ENCODE measurements at regions not wholly inside any gene's neighbourhood (a gene's known extent, or its start where the extent isn't known, plus 50 kb on each side); places are given as distances from the start of the nearest gene placed in this dataset.

DNA sequence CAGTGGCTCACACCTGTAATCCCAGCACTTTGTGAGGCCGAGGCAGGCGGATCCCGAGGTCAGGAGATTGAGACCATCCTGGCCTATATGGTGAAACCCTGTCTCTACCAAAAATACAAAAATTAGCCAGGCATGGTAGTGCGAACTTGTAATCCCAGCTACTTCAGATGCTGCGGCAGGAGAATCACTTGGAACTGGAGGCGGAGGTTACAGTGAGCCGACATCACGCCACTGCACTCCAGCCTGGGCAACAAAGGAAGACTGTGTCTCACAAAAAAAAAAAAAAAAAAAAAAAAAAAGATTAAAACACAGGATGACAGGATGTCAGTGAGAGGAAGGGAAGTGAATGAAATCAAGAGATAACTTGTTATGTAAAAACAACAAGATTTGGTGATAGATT lies 1158.5 kb downstream of the PCDH9 start:
- WGBS (ENCODE audit: extremely low coverage, insufficient read length, low lambda C conversion rate) = no CpG with 5 or more reads among the region's 8 CpGs
- Histone ChIP-seq H3K9ac (ENCODE audit: extremely low read depth, insufficient read length, low read length) (no peak overlapping the region), H3K9me3 (ENCODE audit: control insufficient read depth, low read depth, low read length) (no peaks in the 10 kb centered on the region), H2BK20ac (ENCODE audit: low read depth, low read length, poor library complexity, severe bottlenecking) (no peak overlapping the region), H4K8ac (replicated peaks; ENCODE audit: insufficient read length, low read depth, low read length) (no peak overlapping the region), H2AFZ (ENCODE audit: low read length) (no peak overlapping the region), H3K4me1 (ENCODE audit: insufficient read depth, low read length) (no peaks in the 10 kb centered on the region), H3K79me1 (ENCODE audit: insufficient read depth, low read depth, low read length, poor library complexity, severe bottlenecking) (no peaks in the 10 kb centered on the region), H3K23ac (ENCODE audit: insufficient read length, low read depth, low read length) (no peak overlapping the region), H3K23me2 (ENCODE audit: insufficient read length, low read depth, low read length, poor library complexity, severe bottlenecking) (no peaks in the 10 kb centered on the region), H3K18ac (ENCODE audit: insufficient read length, low read depth, low read length) (no peak overlapping the region), H2BK15ac (ENCODE audit: low read depth, low read length) (no peak overlapping the region), H3K4me2 (ENCODE audit: insufficient read depth, insufficient read length, low read length) (no peak overlapping the region), H3K27ac (ENCODE audit: insufficient read length, low read depth, low read length) (no peak overlapping the region), H3K27me3 (ENCODE audit: insufficient read depth, low read length) (no peaks in the 10 kb centered on the region), H4K20me1 (ENCODE audit: control insufficient read depth, insufficient read depth, insufficient read length) (no peaks in the 10 kb centered on the region), H4K91ac (ENCODE audit: insufficient read length, low read depth, low read length) (no peak overlapping the region), H2BK120ac (ENCODE audit: low read depth, low read length, poor library complexity, severe bottlenecking) (no peak overlapping the region), H2AK5ac (ENCODE audit: insufficient read length, low read length) (no peak overlapping the region), H2BK5ac (ENCODE audit: insufficient read length, low read length) (no peak overlapping the region), H3K4ac (ENCODE audit: low read depth, low read length) (no peak overlapping the region), H3T11ph (ENCODE audit: low read length) (no peak overlapping the region), H3K79me2 (ENCODE audit: insufficient read depth, low read length) (no peaks in the 10 kb centered on the region), H3K14ac (ENCODE audit: insufficient read depth, low read length) (no peak overlapping the region), H3K56ac (ENCODE audit: insufficient read length, low read depth, low read length) (no peak overlapping the region), H2BK12ac (ENCODE audit: insufficient read length, low read depth, low read length) (no peak overlapping the region), H4K5ac (ENCODE audit: insufficient read length, low read depth, low read length) (no peak overlapping the region)
- Mint-ChIP-seq H3K9me3 (no peaks in the 10 kb centered on the region), H3K4me1 (peaks cover 0 to 2% of the 10 kb centered on the region in 2 experiments; a peak in 2 of 4 replicates), H3K4me3 (no peak overlapping the region), H3K36me3 (ENCODE audit: insufficient read depth in 1 of 3, low read depth in 3 of 3) (no peaks in the 10 kb centered on the region; a peak in 1 of 7 replicates), H3K27ac (no peak overlapping the region), H3K27me3 (ENCODE audit: low read depth) (no peaks in the 10 kb centered on the region)
- no peak for DNase-seq
- TF ChIP-seq, protein P1, sequence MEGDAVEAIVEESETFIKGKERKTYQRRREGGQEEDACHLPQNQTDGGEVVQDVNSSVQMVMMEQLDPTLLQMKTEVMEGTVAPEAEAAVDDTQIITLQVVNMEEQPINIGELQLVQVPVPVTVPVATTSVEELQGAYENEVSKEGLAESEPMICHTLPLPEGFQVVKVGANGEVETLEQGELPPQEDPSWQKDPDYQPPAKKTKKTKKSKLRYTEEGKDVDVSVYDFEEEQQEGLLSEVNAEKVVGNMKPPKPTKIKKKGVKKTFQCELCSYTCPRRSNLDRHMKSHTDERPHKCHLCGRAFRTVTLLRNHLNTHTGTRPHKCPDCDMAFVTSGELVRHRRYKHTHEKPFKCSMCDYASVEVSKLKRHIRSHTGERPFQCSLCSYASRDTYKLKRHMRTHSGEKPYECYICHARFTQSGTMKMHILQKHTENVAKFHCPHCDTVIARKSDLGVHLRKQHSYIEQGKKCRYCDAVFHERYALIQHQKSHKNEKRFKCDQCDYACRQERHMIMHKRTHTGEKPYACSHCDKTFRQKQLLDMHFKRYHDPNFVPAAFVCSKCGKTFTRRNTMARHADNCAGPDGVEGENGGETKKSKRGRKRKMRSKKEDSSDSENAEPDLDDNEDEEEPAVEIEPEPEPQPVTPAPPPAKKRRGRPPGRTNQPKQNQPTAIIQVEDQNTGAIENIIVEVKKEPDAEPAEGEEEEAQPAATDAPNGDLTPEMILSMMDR (conservative IDR thresholded peaks at IDR 0.05) = no peak
